ENCODE measurements at regions not wholly inside any gene's neighbourhood (a gene's known extent, or its start where the extent isn't known, plus 50 kb on each side); places are given as distances from the start of the nearest gene placed in this dataset.

DNA sequence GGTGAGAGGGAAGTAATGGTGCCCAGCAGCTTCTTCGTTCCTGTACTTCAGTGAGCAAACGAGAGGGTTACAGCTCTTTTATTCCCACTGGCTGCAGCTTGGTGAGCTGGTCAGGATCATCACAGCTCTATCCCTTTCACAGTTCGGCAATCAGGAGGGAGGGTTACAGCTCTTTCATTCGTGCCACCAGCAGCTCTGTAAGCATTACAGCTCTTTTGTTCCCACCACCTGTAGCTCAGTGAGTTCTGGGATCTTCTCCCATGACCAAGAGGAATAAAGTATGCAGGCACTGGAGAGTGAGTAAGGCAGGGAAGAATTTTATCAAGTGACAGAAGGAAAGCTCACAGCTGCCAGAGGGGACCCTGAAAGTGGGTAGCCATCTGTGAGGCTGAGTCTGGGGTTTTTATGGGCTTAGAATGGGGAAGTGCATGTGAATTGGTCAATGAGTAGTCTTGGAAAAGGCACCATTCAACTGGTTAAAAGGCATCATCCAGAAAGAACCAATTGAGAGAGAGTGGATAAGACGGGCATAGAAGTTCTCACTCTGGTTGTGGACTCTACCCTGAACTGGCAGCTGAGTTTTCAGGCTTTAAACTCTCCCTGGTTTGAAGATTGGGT is 123.7 kb downstream of the COX18 start:
- Histone ChIP-seq H3K27me3 (no peaks in the 10 kb centered on the region), H3K4me1 (no peaks in the 10 kb centered on the region), H3K4me3 (no peak overlapping the region), H3K27ac (no peak overlapping the region), H3K9me3 (peaks cover 6 to 10% of the 10 kb centered on the region in 2 donors), H3K36me3 (no peaks in the 10 kb centered on the region)
- DNase-seq (ENCODE audit: low spot score in 2 of 2), result no peak
- intact Hi-C loops (cut with DNase I; ENCODE audit: low total_unique reads), result no loop called here
- TF ChIP-seq CTCF (IDR thresholded peaks at IDR 0.05) (no peak), POLR2A (IDR thresholded peaks at IDR 0.05) (no peak), POLR2AphosphoS5 (IDR thresholded peaks at IDR 0.05) (no peak)

DNA sequence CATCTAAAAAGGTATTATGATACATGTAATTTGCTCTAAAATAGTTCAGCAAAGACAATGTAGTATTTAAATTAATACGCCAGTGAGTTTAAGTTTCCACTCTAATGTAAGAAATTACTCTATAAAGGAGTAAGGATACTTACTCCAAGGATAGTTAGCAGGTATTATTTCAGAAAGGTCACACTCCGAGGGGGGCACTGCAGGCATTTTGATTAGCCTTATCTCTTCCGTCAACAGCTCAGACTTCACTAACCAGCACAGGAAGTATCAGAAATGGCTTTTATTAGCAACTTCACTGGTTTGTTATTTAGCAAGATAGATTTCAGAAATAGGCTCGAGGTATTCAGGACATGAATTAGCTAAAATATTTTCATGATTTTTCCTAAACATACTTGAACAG is 127.0 kb downstream of the COX18 start:
- H3K9me3 ChIP-seq, result peaks cover 6 to 10% of the 10 kb centered on the region in 2 donors
- H3K27me3 ChIP-seq, result no peaks in the 10 kb centered on the region
- H3K27ac ChIP-seq, result no peak overlapping the region
- DNase-seq (ENCODE audit: low spot score in 2 of 2), result no peak
- no peaks in the 10 kb centered on the region for H3K36me3 ChIP-seq
- no peaks in the 10 kb centered on the region for H3K4me1 ChIP-seq
- intact Hi-C loops (cut with DNase I; ENCODE audit: low total_unique reads), result no loop called here
- TF ChIP-seq POLR2A (IDR thresholded peaks at IDR 0.05) (no peak), CTCF (IDR thresholded peaks at IDR 0.05) (no peak), POLR2AphosphoS5 (IDR thresholded peaks at IDR 0.05) (no peak)
- no peak overlapping the region for H3K4me3 ChIP-seq

- Histone ChIP-seq H3K4me3 (no peak overlapping the region), H3K9me3 (no peaks in the 10 kb centered on the region), H3K36me3 (no peaks in the 10 kb centered on the region), H3K4me1 (no peaks in the 10 kb centered on the region), H3K27me3 (no peaks in the 10 kb centered on the region), H3K27ac (no peak overlapping the region)
- intact Hi-C loops (cut with DNase I; ENCODE audit: low total_unique reads), result no loop called here
- TF ChIP-seq POLR2AphosphoS5 (IDR thresholded peaks at IDR 0.05), result no peak
- TF ChIP-seq POLR2A (IDR thresholded peaks at IDR 0.05), result no peak
- no peak for TF ChIP-seq CTCF (IDR thresholded peaks at IDR 0.05)
- no peak for DNase-seq (ENCODE audit: low spot score in 2 of 2)
Observed at GRCh38 chr4:72938516-72938915, 131.0 kb downstream of the COX18 start.

DNA sequence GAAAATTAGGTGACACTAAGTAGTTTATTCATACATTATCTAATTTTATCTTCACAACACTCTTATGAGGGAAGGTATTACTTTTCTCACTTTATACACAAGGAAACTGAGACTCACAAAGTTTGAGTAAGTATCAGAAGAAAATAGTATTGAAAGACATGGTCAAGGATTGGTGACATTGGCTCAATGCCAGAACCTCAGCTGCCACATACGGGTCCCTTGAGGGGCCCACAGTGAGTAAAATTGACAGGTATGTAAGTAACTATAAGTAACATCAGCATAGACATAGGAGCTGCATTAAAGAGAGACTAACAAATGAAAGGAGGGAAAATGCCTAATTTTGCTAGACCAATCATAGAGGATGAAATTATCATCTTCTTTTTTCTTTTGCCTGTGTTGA is 134.1 kb downstream of the COX18 start:
- no peak for DNase-seq (ENCODE audit: low spot score in 2 of 2)
- Histone ChIP-seq H3K27me3 (no peaks in the 10 kb centered on the region), H3K36me3 (no peaks in the 10 kb centered on the region), H3K4me3 (no peak overlapping the region), H3K9me3 (no peaks in the 10 kb centered on the region), H3K27ac (no peak overlapping the region), H3K4me1 (no peaks in the 10 kb centered on the region)
- intact Hi-C loops (cut with DNase I; ENCODE audit: low total_unique reads), result no loop called here
- TF ChIP-seq POLR2AphosphoS5 (IDR thresholded peaks at IDR 0.05) (no peak), POLR2A (IDR thresholded peaks at IDR 0.05) (no peak), CTCF (IDR thresholded peaks at IDR 0.05) (no peak)

- no peaks in the 10 kb centered on the region for H3K9me3 ChIP-seq
- no peaks in the 10 kb centered on the region for H3K36me3 ChIP-seq
- no peak for DNase-seq (ENCODE audit: low spot score in 2 of 2)
- TF ChIP-seq POLR2A (IDR thresholded peaks at IDR 0.05) (no peak), CTCF (IDR thresholded peaks at IDR 0.05) (no peak), POLR2AphosphoS5 (IDR thresholded peaks at IDR 0.05) (no peak)
- no peak overlapping the region for H3K27ac ChIP-seq
- intact Hi-C loops (cut with DNase I; ENCODE audit: low total_unique reads), result no loop called here
- H3K27me3 ChIP-seq, result no peaks in the 10 kb centered on the region
- no peak overlapping the region for H3K4me3 ChIP-seq
- no peaks in the 10 kb centered on the region for H3K4me1 ChIP-seq
Observed at GRCh38 chr4:72933029-72933428, 136.5 kb downstream of the COX18 start.

All from breast epithelium (tissue), 4 donors.